ENCODE measurements at regions not wholly inside any gene's neighbourhood (a gene's known extent, or its start where the extent isn't known, plus 50 kb on each side); places are given as distances from the start of the nearest gene placed in this dataset.

DNA sequence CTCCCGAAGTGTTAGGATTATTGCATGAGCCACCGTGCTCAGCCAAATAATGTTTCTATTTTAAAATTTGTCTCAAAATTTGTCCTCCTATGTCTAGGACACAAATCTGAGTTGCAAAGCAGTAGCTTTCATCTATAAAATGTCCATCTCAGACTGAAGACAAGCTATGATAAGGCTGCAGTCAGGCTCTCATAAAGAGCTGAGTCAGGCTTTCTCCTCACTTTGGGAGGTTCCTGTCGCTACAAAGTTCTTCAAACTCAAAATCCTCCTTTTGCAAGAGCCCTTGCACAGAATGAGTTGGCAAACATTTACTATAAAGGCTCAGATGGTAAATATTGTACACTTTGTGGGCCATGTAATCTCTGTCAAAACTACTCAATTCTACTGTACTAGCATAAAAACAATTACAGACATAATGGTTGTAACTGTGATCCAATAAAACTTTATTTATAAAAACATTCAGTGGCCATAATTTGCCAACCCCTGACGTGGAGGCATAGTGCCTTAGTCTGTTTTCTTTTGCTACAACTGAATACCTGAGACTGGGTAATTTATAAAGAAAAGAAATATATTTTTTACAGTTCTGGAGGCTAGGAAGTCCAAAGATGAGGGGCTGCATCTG, 154.9 kb upstream of the SATB2 start:
- Histone ChIP-seq H3K4me3 (no peak overlapping the region), H3K36me3 (no peaks in the 10 kb centered on the region), H3K27me3 (replicated peaks in 1 of 7) (peaks cover 0 to 4% (median 0%) of the 10 kb centered on the region in 7 donors), H3K27ac (no peak overlapping the region), H3K4me1 (no peaks in the 10 kb centered on the region), H3K9me3 (no peaks in the 10 kb centered on the region)
- no peak for DNase-seq
- WGBS, 5 donors = 84 to 93% (median 86%) methylated on average over 4 of the region's 4 CpGs
- no peak for TF ChIP-seq POLR2AphosphoS5 (IDR thresholded peaks at IDR 0.05)
- no peak for TF ChIP-seq POLR2A (IDR thresholded peaks at IDR 0.05)
- TF ChIP-seq, protein P1, sequence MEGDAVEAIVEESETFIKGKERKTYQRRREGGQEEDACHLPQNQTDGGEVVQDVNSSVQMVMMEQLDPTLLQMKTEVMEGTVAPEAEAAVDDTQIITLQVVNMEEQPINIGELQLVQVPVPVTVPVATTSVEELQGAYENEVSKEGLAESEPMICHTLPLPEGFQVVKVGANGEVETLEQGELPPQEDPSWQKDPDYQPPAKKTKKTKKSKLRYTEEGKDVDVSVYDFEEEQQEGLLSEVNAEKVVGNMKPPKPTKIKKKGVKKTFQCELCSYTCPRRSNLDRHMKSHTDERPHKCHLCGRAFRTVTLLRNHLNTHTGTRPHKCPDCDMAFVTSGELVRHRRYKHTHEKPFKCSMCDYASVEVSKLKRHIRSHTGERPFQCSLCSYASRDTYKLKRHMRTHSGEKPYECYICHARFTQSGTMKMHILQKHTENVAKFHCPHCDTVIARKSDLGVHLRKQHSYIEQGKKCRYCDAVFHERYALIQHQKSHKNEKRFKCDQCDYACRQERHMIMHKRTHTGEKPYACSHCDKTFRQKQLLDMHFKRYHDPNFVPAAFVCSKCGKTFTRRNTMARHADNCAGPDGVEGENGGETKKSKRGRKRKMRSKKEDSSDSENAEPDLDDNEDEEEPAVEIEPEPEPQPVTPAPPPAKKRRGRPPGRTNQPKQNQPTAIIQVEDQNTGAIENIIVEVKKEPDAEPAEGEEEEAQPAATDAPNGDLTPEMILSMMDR (IDR thresholded peaks at IDR 0.05 in 8 of 11, conservative IDR thresholded peaks at IDR 0.05 in 3 of 11) = no peak
- intact Hi-C loops (cut with DNase I; ENCODE audit: low total_unique reads) = no loop called here

DNA sequence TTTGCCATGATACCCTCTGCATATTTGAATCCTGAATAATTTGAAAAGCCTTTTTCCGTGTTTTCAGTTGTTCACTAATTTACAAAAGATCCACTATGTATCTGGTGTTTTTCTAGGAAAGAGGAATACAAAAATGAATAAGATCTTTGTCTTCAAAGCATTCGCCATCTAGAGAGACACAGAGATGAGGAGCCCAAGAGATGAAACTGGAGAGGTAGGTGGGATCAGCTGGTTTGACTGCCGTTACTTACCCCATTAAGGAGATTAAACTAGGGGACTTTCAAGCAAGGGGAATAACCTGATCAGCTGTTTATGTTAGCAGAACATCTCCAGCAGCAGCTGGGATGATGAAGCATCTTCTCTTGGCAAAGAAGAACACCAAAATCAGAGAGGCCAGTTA, 150.2 kb upstream of the SATB2 start:
- TF ChIP-seq POLR2A (IDR thresholded peaks at IDR 0.05) (no peak), POLR2AphosphoS5 (IDR thresholded peaks at IDR 0.05) (no peak)
- TF ChIP-seq, protein P1 (IDR thresholded peaks at IDR 0.05 in 8 of 11, conservative IDR thresholded peaks at IDR 0.05 in 3 of 11) = no peak
- DNase-seq = no peak
- Histone ChIP-seq H3K27ac (no peak overlapping the region), H3K9me3 (no peaks in the 10 kb centered on the region), H3K27me3 (replicated peaks in 1 of 7) (peaks cover 0 to 19% (median 8%) of the 10 kb centered on the region in 7 donors), H3K4me1 (peaks cover 0 to 8% (median 0%) of the 10 kb centered on the region in 6 donors), H3K4me3 (no peak overlapping the region), H3K36me3 (no peaks in the 10 kb centered on the region)
- WGBS, 5 donors = 80 to 92% (median 85%) methylated on average over 3 of the region's 3 CpGs
- intact Hi-C loops (cut with DNase I; ENCODE audit: low total_unique reads) = no loop called here

DNA sequence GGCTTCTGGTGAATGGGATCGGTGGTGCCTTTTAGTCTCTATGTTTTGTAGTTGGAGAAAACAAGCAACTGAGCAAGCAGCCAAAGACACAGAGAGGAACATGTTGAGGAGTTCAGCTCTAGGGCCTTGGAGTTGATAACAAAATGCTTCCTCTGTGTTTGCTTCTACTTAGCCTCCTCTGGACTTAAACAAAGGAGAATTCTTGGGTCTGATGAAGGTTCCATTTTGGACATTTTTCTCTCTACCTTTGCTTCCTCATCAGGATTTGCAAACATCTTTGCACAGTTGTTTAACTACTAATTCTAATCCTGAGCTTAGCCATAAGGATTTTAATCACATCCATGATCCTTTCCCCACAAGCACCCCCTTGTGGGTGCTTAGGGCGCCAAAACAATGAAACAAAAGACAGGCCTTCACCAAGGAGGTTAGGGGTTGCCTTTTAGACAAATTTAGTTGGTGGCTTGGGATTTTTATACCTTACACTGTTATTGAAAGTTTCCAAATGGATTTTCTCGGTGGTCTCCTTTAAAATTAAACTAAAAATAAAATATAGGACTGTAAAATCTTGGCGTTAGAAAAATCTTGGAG, 148.5 kb upstream of the SATB2 start:
- H3K36me3 ChIP-seq = no peaks in the 10 kb centered on the region
- H3K9me3 ChIP-seq = no peaks in the 10 kb centered on the region
- no peak overlapping the region for H3K4me3 ChIP-seq
- H3K27ac ChIP-seq = no peak overlapping the region
- H3K27me3 ChIP-seq (replicated peaks in 1 of 7) = peaks cover 0 to 30% (median 8%) of the 10 kb centered on the region in 7 donors
- no peak for TF ChIP-seq POLR2A (IDR thresholded peaks at IDR 0.05)
- TF ChIP-seq, protein P1 (IDR thresholded peaks at IDR 0.05 in 8 of 11, conservative IDR thresholded peaks at IDR 0.05 in 3 of 11) = no peak
- no peak for TF ChIP-seq POLR2AphosphoS5 (IDR thresholded peaks at IDR 0.05)
- DNase-seq = no peak
- intact Hi-C loops (cut with DNase I; ENCODE audit: low total_unique reads) = no loop called here
- 65 to 80% (median 72%) methylated on average over 4 of the region's 4 CpGs for WGBS, 5 donors
- H3K4me1 ChIP-seq = peaks cover 0 to 8% (median 0%) of the 10 kb centered on the region in 6 donors

GRCh38 chr2:199603721-199604291, 146.1 kb upstream of the SATB2 start:
- peaks cover 0 to 8% (median 0%) of the 10 kb centered on the region in 6 donors for H3K4me1 ChIP-seq
- intact Hi-C loops (cut with DNase I; ENCODE audit: low total_unique reads) = no loop called here
- H3K27me3 ChIP-seq (replicated peaks in 1 of 7) = peaks cover 0 to 30% (median 8%) of the 10 kb centered on the region in 7 donors
- WGBS, 5 donors = 51 to 74% (median 58%) methylated on average over 28 to 39 of the region's 39 CpGs
- no peak for DNase-seq
- H3K36me3 ChIP-seq = no peaks in the 10 kb centered on the region
- H3K9me3 ChIP-seq = no peaks in the 10 kb centered on the region
- TF ChIP-seq POLR2A (IDR thresholded peaks at IDR 0.05) = no peak
- TF ChIP-seq POLR2AphosphoS5 (IDR thresholded peaks at IDR 0.05) = no peak
- TF ChIP-seq, protein P1 (IDR thresholded peaks at IDR 0.05 in 8 of 11, conservative IDR thresholded peaks at IDR 0.05 in 3 of 11) = no peak
- peak overlapping the region in 1 of 8 donors; percentile 24 for H3K4me3 ChIP-seq
- no peak overlapping the region for H3K27ac ChIP-seq

Data from spleen (tissue), 11 donors.